OCI-LY7 (cell line): ENCODE measurements at regions not wholly inside any gene's neighbourhood (a gene's known extent, or its start where the extent isn't known, plus 50 kb on each side); places are given as distances from the start of the nearest gene placed in this dataset.
"Not testable (repeated sequence)": the region's sequence is repeated elsewhere in the genome, so short reads cannot be mapped to it uniquely, and the experiment has no call there.

Experiments
- BruUV-seq: library from RNA; stranded (reverse); fragments of 400-500 nt; replicated peaks from 2 replicates; lab custom pipeline; 2021; lab: Mats Ljungman, UMichigan
- CTCF ChIA-PET: fragments of 300-600 bp; sonication (Branson Sonifier 250); formaldehyde crosslinking; loops from one replicate; lab custom pipeline; 2022; ENCODE audit warnings: antibody characterized with exemption; ENCODE audit not compliant: unreplicated experiment; lab: Charles Lee
- POLR2A ChIA-PET: fragments of 300-600 bp; sonication (Branson Sonifier 250); formaldehyde crosslinking; loops from one replicate; lab custom pipeline; 2022; ENCODE audit warnings: antibody characterized with exemption; lab: Charles Lee
- DNase-seq: peaks from one replicate; pipeline ENCODE4 v3.0.0-alpha.2; 2015; ENCODE audit warnings: low spot score
- H2AFZ ChIP-seq: fragments of 200-600 bp; sonication (generic), shearing (Covaris generic); 2 replicates; pipeline ENCODE4 v1.6.1; 2014; ENCODE audit warnings: mild to moderate bottlenecking, antibody characterized with exemption, low read length, moderate library complexity
- H3K27ac ChIP-seq: fragments of 200-600 bp; sonication (generic); 2 replicates; pipeline ENCODE4 v1.5.1; 2014; ENCODE audit warnings: mixed run types, low read depth, mild to moderate bottlenecking, moderate library complexity, low read length, inconsistent platforms; ENCODE audit not compliant: poor library complexity, severe bottlenecking
- H3K36me3 ChIP-seq: fragments of 200-600 bp; sonication (generic); 2 replicates; pipeline ENCODE4 v1.6.1; 2014; ENCODE audit warnings: mild to moderate bottlenecking, antibody characterized with exemption, low read length, moderate library complexity, mixed read lengths; ENCODE audit not compliant: insufficient read depth
- H3K4me1 ChIP-seq: fragments of 200-600 bp; sonication (generic); 2 replicates; pipeline ENCODE4 v1.5.1; 2014; ENCODE audit warnings: mild to moderate bottlenecking, low read length; ENCODE audit not compliant: insufficient read depth, poor library complexity, severe bottlenecking
- H3K4me2 ChIP-seq: fragments of 200-600 bp; sonication (generic); 2 replicates; pipeline ENCODE4 v1.6.1; 2014; ENCODE audit warnings: mild to moderate bottlenecking, low read length
- H3K4me3 ChIP-seq: fragments of 200-600 bp; sonication (generic); 2 replicates; pipeline ENCODE4 v1.5.1; 2014; ENCODE audit warnings: mild to moderate bottlenecking, low read depth, low read length; ENCODE audit not compliant: poor library complexity, severe bottlenecking
- H3K79me2 ChIP-seq: fragments of 200-600 bp; sonication (generic); 2 replicates; pipeline ENCODE4 v1.6.1; 2016; ENCODE audit warnings: low read depth, mild to moderate bottlenecking, low read length, moderate library complexity, mixed read lengths; ENCODE audit not compliant: insufficient read depth
- H3K9me2 ChIP-seq: fragments of 200-600 bp; sonication (generic); 2 replicates; pipeline ENCODE4 v1.6.1; 2016; ENCODE audit warnings: mild to moderate bottlenecking, low read length, mixed read lengths; ENCODE audit not compliant: insufficient read depth
- H3K9me3 ChIP-seq: fragments of 200-600 bp; sonication (generic); 2 replicates; pipeline ENCODE4 v1.6.1; 2014; ENCODE audit warnings: mild to moderate bottlenecking, mixed run types, low read length, mixed read lengths
- H4K20me1 ChIP-seq: fragments of 200-600 bp; sonication (generic); 2 replicates; pipeline ENCODE4 v1.6.1; 2014; ENCODE audit warnings: mild to moderate bottlenecking, antibody characterized with exemption, low read length, moderate library complexity, mixed read lengths; ENCODE audit not compliant: insufficient read depth
- CTCF ChIP-seq: fragments of 200-600 bp; sonication (generic); conservative IDR thresholded peaks from 2 replicates; pipeline ENCODE4 v1.5.1; 2014; ENCODE audit warnings: mild to moderate bottlenecking, antibody characterized with exemption, low read length, moderate library complexity, mixed read lengths
- EZH2phosphoT487 ChIP-seq: fragments of 200-600 bp; sonication (generic); IDR thresholded peaks from 2 replicates; pipeline ENCODE4 v1.6.1; 2018; ENCODE audit warnings: low read depth, borderline replicate concordance, mild to moderate bottlenecking, mixed run types, antibody characterized with exemption, low read length, moderate library complexity, mixed read lengths
- intact Hi-C: fragments of 100-400 bp; cut with micrococcal nuclease; formaldehyde crosslinking; loops from one replicate; pipeline ENCODE4 v1.10.0; 2022; ENCODE audit not compliant: unreplicated experiment

GRCh38 chr11:98390391-98390790, 630.4 kb upstream of the CNTN5 start:
- ChIA-PET CTCF (no interaction called here), POLR2A (no interaction called here)
- intact Hi-C loops, result no loop called here
- no peaks in the 10 kb centered on the region for H3K9me2 ChIP-seq
- H3K4me1 ChIP-seq, result no peaks in the 10 kb centered on the region
- no TSS peak for BruUV-seq
- H3K4me2 ChIP-seq, result no peak overlapping the region
- H3K36me3 ChIP-seq, result no peaks in the 10 kb centered on the region
- no peaks in the 10 kb centered on the region for H3K79me2 ChIP-seq
- H2AFZ ChIP-seq, result no peak overlapping the region
- TF ChIP-seq CTCF, result no peak
- no peak for TF ChIP-seq EZH2phosphoT487
- no peaks in the 10 kb centered on the region for H3K9me3 ChIP-seq
- no peaks in the 10 kb centered on the region for H4K20me1 ChIP-seq
- H3K4me3 ChIP-seq, result no peak overlapping the region
- no peak overlapping the region for H3K27ac ChIP-seq
- no peak for DNase-seq

- H3K4me1 ChIP-seq, H3K27ac ChIP-seq, H3K79me2 ChIP-seq, intact Hi-C loops, DNase-seq, H3K4me2 ChIP-seq, H3K9me2 ChIP-seq, H3K36me3 ChIP-seq, H3K4me3 ChIP-seq, BruUV-seq, H4K20me1 ChIP-seq, H2AFZ ChIP-seq, CTCF ChIA-PET, POLR2A ChIA-PET, H3K9me3 ChIP-seq: not testable (repeated sequence)
These were observed 626.2 kb upstream of the CNTN5 start for GRCh38 chr11:98394500-98394899.

DNA sequence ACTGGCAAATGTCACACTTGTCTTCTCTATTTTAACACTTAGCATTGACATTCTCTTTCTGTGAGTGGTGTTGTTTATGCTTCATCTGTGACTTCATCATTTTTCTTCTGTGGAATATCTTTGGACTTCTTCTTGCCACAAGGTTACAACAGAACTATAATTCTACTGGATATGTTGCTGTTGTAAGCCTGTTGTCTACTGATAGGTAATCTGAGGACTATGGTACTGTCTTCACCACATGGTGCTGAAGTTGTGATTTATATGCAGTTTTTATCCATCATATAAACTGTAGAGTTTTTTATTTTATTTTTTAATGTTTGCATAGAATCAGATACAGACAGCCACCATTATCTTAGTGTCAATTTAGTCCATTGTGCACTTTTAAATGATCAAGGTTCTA, 622.2 kb upstream of the CNTN5 start:
- H3K27ac ChIP-seq, result no peak overlapping the region
- ChIA-PET CTCF (no interaction called here), POLR2A (no interaction called here)
- no peak overlapping the region for H3K4me2 ChIP-seq
- no peak overlapping the region for H2AFZ ChIP-seq
- no peaks in the 10 kb centered on the region for H3K4me1 ChIP-seq
- H3K36me3 ChIP-seq, result no peaks in the 10 kb centered on the region
- no peaks in the 10 kb centered on the region for H3K79me2 ChIP-seq
- no peaks in the 10 kb centered on the region for H3K9me3 ChIP-seq
- DNase-seq, result no peak
- intact Hi-C loops, result no loop called here
- no peaks in the 10 kb centered on the region for H3K9me2 ChIP-seq
- TF ChIP-seq EZH2phosphoT487, result no peak
- TF ChIP-seq CTCF, result no peak
- H3K4me3 ChIP-seq, result no peak overlapping the region
- H4K20me1 ChIP-seq, result no peaks in the 10 kb centered on the region
- BruUV-seq, result no TSS peak
